NT2/D1 (cell line): ENCODE measurements at regions not wholly inside any gene's neighbourhood (a gene's known extent, or its start where the extent isn't known, plus 50 kb on each side); places are given as distances from the start of the nearest gene placed in this dataset.

Source experiments
- DNase-seq: peaks from one replicate; pipeline ENCODE4 v3.0.0-alpha.2; 2011; ENCODE audit warnings: low read depth, low spot score
- H3K27me3 ChIP-seq: 2 replicates; pipeline ENCODE4 v1.6.0; 2011; ENCODE audit warnings: mild to moderate bottlenecking; ENCODE audit not compliant: insufficient read length, insufficient read depth
- H3K36me3 ChIP-seq: 2 replicates; pipeline ENCODE4 v1.6.1; 2011; ENCODE audit warnings: mild to moderate bottlenecking, low read length, mixed read lengths; ENCODE audit not compliant: insufficient read depth, insufficient read length
- H3K4me1 ChIP-seq: 2 replicates; pipeline ENCODE4 v1.5.1; 2011; ENCODE audit not compliant: insufficient read depth, insufficient read length
- H3K4me3 ChIP-seq: 2 replicates; pipeline ENCODE4 v1.5.1; 2011; ENCODE audit warnings: low read depth; ENCODE audit not compliant: insufficient read length
- H3K9ac ChIP-seq: 2 replicates; pipeline ENCODE4 v1.6.0; 2011; ENCODE audit warnings: low read depth; ENCODE audit not compliant: insufficient read length
- H3K9me3 ChIP-seq: 2 replicates; pipeline ENCODE4 v1.5.1; 2011; ENCODE audit warnings: mild to moderate bottlenecking, low read length; ENCODE audit not compliant: insufficient read depth
- SUZ12 ChIP-seq: IDR thresholded peaks from 2 replicates; pipeline ENCODE4 v1.6.1; 2011; ENCODE audit not compliant: insufficient read length, insufficient read depth; ENCODE audit errors: extremely low read depth
- YY1 ChIP-seq: IDR thresholded peaks from 2 replicates; pipeline ENCODE4 v1.6.1; 2011; ENCODE audit not compliant: insufficient read length, insufficient read depth
- ZNF274 ChIP-seq: IDR thresholded peaks from 2 replicates; pipeline ENCODE4 v1.6.1; 2011; ENCODE audit warnings: mild to moderate bottlenecking, low read depth, low read length

GRCh38 chr22:49502126-49502826, 325.4 kb downstream of the BRD1 start:
- Histone ChIP-seq H3K36me3 (no peaks in the 10 kb centered on the region), H3K9me3 (no peaks in the 10 kb centered on the region), H3K27me3 (no peaks in the 10 kb centered on the region), H3K9ac (no peak overlapping the region), H3K4me3 (no peak overlapping the region), H3K4me1 (no peaks in the 10 kb centered on the region)
- DNase-seq: no peak
- TF ChIP-seq ZNF274 (no peak), YY1 (no peak), SUZ12 (no peak)

- H3K4me3 ChIP-seq: no peak overlapping the region
- H3K4me1 ChIP-seq: no peaks in the 10 kb centered on the region
- H3K27me3 ChIP-seq: no peaks in the 10 kb centered on the region
- no peak for DNase-seq
- H3K9me3 ChIP-seq: no peaks in the 10 kb centered on the region
- TF ChIP-seq SUZ12 (no peak), YY1 (no peak), ZNF274 (no peak)
- H3K36me3 ChIP-seq: no peaks in the 10 kb centered on the region
- no peak overlapping the region for H3K9ac ChIP-seq
Measured at GRCh38 chr22:49500942-49501395, 326.7 kb downstream of the BRD1 start.

GRCh38 chr22:49500076-49500460, 327.6 kb downstream of the BRD1 start:
- Histone ChIP-seq H3K9me3 (no peaks in the 10 kb centered on the region), H3K4me3 (no peak overlapping the region), H3K36me3 (no peaks in the 10 kb centered on the region), H3K27me3 (no peaks in the 10 kb centered on the region), H3K4me1 (no peaks in the 10 kb centered on the region), H3K9ac (no peak overlapping the region)
- DNase-seq: no peak
- no peak for TF ChIP-seq YY1
- no peak for TF ChIP-seq ZNF274
- TF ChIP-seq SUZ12: no peak

GRCh38 chr22:49499433-49500075, 328.1 kb downstream of the BRD1 start:
- no peak for DNase-seq

GRCh38 chr22:49497266-49497665, 330.4 kb downstream of the BRD1 start:
- no peak for TF ChIP-seq ZNF274
- TF ChIP-seq SUZ12: no peak
- no peak for TF ChIP-seq YY1
- Histone ChIP-seq H3K4me1 (no peaks in the 10 kb centered on the region), H3K9ac (no peak overlapping the region), H3K36me3 (no peaks in the 10 kb centered on the region), H3K9me3 (no peaks in the 10 kb centered on the region), H3K27me3 (no peaks in the 10 kb centered on the region), H3K4me3 (no peak overlapping the region)
- no peak for DNase-seq

More at GRCh38 chr22:49499433-49500075, 328.1 kb downstream of the BRD1 start:
- H3K9me3 ChIP-seq: no peaks in the 10 kb centered on the region
- H3K27me3 ChIP-seq: no peaks in the 10 kb centered on the region
- no peaks in the 10 kb centered on the region for H3K36me3 ChIP-seq
- H3K4me3 ChIP-seq: no peak overlapping the region
- H3K4me1 ChIP-seq: no peaks in the 10 kb centered on the region
- TF ChIP-seq YY1 (no peak), SUZ12 (no peak), ZNF274 (no peak)
- H3K9ac ChIP-seq: no peak overlapping the region

DNA sequence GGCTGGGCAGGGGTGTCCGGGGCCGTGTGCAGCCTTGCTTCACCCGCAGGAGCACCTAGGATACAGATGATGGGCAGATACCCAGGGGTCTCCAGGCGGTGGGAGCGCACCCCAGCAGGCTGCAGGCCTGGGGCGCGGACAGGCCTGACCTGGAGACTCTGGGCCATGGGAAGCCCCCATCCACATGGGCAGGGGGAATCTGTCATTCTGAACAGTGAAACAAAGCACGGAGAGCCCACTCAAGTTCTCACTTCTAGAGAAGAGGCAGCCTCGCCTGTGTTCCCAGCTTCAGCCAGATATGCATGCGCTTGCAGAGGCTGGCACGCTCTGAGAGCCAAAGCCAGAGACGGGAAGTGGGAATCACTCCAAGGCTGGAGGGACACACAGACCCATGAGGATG, 333.1 kb downstream of the BRD1 start:
- H3K27me3 ChIP-seq: no peaks in the 10 kb centered on the region
- no peak for TF ChIP-seq YY1
- no peak overlapping the region for H3K9ac ChIP-seq
- H3K4me1 ChIP-seq: no peaks in the 10 kb centered on the region
- no peak overlapping the region for H3K4me3 ChIP-seq
- no peaks in the 10 kb centered on the region for H3K9me3 ChIP-seq
- no peaks in the 10 kb centered on the region for H3K36me3 ChIP-seq
- no peak for DNase-seq

GRCh38 chr22:49492741-49493251, 334.9 kb downstream of the BRD1 start:
- DNase-seq: no peak
- no peak overlapping the region for H3K9ac ChIP-seq
- no peaks in the 10 kb centered on the region for H3K36me3 ChIP-seq
- no peaks in the 10 kb centered on the region for H3K4me1 ChIP-seq
- no peaks in the 10 kb centered on the region for H3K9me3 ChIP-seq
- TF ChIP-seq ZNF274: no peak
- no peak for TF ChIP-seq SUZ12
- TF ChIP-seq YY1: no peak
- no peaks in the 10 kb centered on the region for H3K27me3 ChIP-seq
- H3K4me3 ChIP-seq: no peak overlapping the region
